ENCODE measurements at regions not wholly inside any gene's neighbourhood (a gene's known extent, or its start where the extent isn't known, plus 50 kb on each side); places are given as distances from the start of the nearest gene placed in this dataset.

- Histone ChIP-seq H2BK15ac (ENCODE audit: low read depth, low read length) (no peak overlapping the region), H3K9ac (ENCODE audit: extremely low read depth, insufficient read length, low read length) (no peak overlapping the region), H2BK20ac (ENCODE audit: low read depth, low read length, poor library complexity, severe bottlenecking) (no peak overlapping the region), H3K79me1 (ENCODE audit: insufficient read depth, low read depth, low read length, poor library complexity, severe bottlenecking) (no peaks in the 10 kb centered on the region), H2BK120ac (ENCODE audit: low read depth, low read length, poor library complexity, severe bottlenecking) (no peak overlapping the region), H3K9me3 (ENCODE audit: control insufficient read depth, low read depth, low read length) (no peaks in the 10 kb centered on the region), H3T11ph (ENCODE audit: low read length) (no peak overlapping the region), H3K4ac (ENCODE audit: low read depth, low read length) (no peak overlapping the region), H4K5ac (ENCODE audit: insufficient read length, low read depth, low read length) (no peak overlapping the region), H3K18ac (ENCODE audit: insufficient read length, low read depth, low read length) (no peak overlapping the region), H3K4me2 (ENCODE audit: insufficient read depth, insufficient read length, low read length) (no peak overlapping the region), H3K4me1 (ENCODE audit: insufficient read depth, low read length) (no peaks in the 10 kb centered on the region), H2BK5ac (ENCODE audit: insufficient read length, low read length) (no peak overlapping the region), H3K27me3 (ENCODE audit: insufficient read depth, low read length) (no peaks in the 10 kb centered on the region), H3K23me2 (ENCODE audit: insufficient read length, low read depth, low read length, poor library complexity, severe bottlenecking) (no peaks in the 10 kb centered on the region), H4K8ac (replicated peaks; ENCODE audit: insufficient read length, low read depth, low read length) (no peak overlapping the region), H3K14ac (ENCODE audit: insufficient read depth, low read length) (no peak overlapping the region), H2AK5ac (ENCODE audit: insufficient read length, low read length) (no peak overlapping the region), H2BK12ac (ENCODE audit: insufficient read length, low read depth, low read length) (no peak overlapping the region), H3K56ac (ENCODE audit: insufficient read length, low read depth, low read length) (no peak overlapping the region), H4K20me1 (ENCODE audit: control insufficient read depth, insufficient read depth, insufficient read length) (no peaks in the 10 kb centered on the region), H2AFZ (ENCODE audit: low read length) (no peak overlapping the region), H3K27ac (ENCODE audit: insufficient read length, low read depth, low read length) (no peak overlapping the region), H3K79me2 (ENCODE audit: insufficient read depth, low read length) (no peaks in the 10 kb centered on the region), H3K23ac (ENCODE audit: insufficient read length, low read depth, low read length) (no peak overlapping the region), H4K91ac (ENCODE audit: insufficient read length, low read depth, low read length) (no peak overlapping the region)
- WGBS (ENCODE audit: extremely low coverage, insufficient read length, low lambda C conversion rate) = no CpG with 5 or more reads among the region's 4 CpGs
- no peaks in the 10 kb centered on the region for H3K27me3 Mint-ChIP-seq (ENCODE audit: low read depth)
- peaks cover 0 to 13% (median 2%) of the 10 kb centered on the region in 3 experiments; a peak in 3 of 7 replicates for H3K36me3 Mint-ChIP-seq (ENCODE audit: insufficient read depth in 1 of 3, low read depth in 3 of 3)
- H3K4me1 Mint-ChIP-seq = 0 out of 4 replicates have a peak, but pooled peaks cover 0 to 5% of the 10 kb centered on the region in 2 experiments
- no peak for DNase-seq
- no peak for TF ChIP-seq CTCF (conservative IDR thresholded peaks at IDR 0.05)
- peaks cover 2 to 6% of the 10 kb centered on the region in 2 experiments; a peak in 4 of 5 replicates for H3K9me3 Mint-ChIP-seq
- no peak overlapping the region for H3K4me3 Mint-ChIP-seq
- no peak overlapping the region for H3K27ac Mint-ChIP-seq
These were observed 578.4 kb downstream of the CDH11 start for GRCh38 chr16:64543441-64543840.

Measured in H9 (cell line).